ENCODE measurements at regions not wholly inside any gene's neighbourhood (a gene's known extent, or its start where the extent isn't known, plus 50 kb on each side); places are given as distances from the start of the nearest gene placed in this dataset.
"Not testable (repeated sequence)": the region's sequence is repeated elsewhere in the genome, so short reads cannot be mapped to it uniquely, and the experiment has no call there.

GRCh38 chr1:83270801-83271200 is 728.1 kb downstream of the TTLL7 start:
- ATAC-seq; intact Hi-C loops (cut with DNase I); DNase-seq (ENCODE audit: missing footprints): not testable (repeated sequence)

- intact Hi-C loops (cut with DNase I); ATAC-seq; DNase-seq (ENCODE audit: missing footprints): not testable (repeated sequence)
Measured at GRCh38 chr1:83263808-83264207, 735.1 kb downstream of the TTLL7 start.

GRCh38 chr1:83251687-83252086 is 747.2 kb downstream of the TTLL7 start:
- DNase-seq (ENCODE audit: missing footprints); intact Hi-C loops (cut with DNase I); ATAC-seq: not testable (repeated sequence)

- ATAC-seq; intact Hi-C loops (cut with DNase I); DNase-seq (ENCODE audit: missing footprints): not testable (repeated sequence)
Measured at GRCh38 chr1:83246780-83247179, 752.2 kb downstream of the TTLL7 start.

GRCh38 chr1:83244832-83245231 is 754.1 kb downstream of the TTLL7 start:
- intact Hi-C loops (cut with DNase I); ATAC-seq; DNase-seq (ENCODE audit: missing footprints): not testable (repeated sequence)

GRCh38 chr1:83239568-83239967 is 759.4 kb downstream of the TTLL7 start:
- ATAC-seq; intact Hi-C loops (cut with DNase I); DNase-seq (ENCODE audit: missing footprints): not testable (repeated sequence)

GRCh38 chr1:83238654-83239053 is 760.3 kb downstream of the TTLL7 start:
- intact Hi-C loops (cut with DNase I); ATAC-seq; DNase-seq (ENCODE audit: missing footprints): not testable (repeated sequence)

GRCh38 chr1:83219788-83220187 is 779.1 kb downstream of the TTLL7 start:
- ATAC-seq; intact Hi-C loops (cut with DNase I); DNase-seq (ENCODE audit: missing footprints): not testable (repeated sequence)

GRCh38 chr1:83218036-83218716 is 780.8 kb downstream of the TTLL7 start:
- ATAC-seq; intact Hi-C loops (cut with DNase I); DNase-seq (ENCODE audit: missing footprints): not testable (repeated sequence)

- DNase-seq (ENCODE audit: missing footprints); intact Hi-C loops (cut with DNase I); ATAC-seq: not testable (repeated sequence)
Measured at GRCh38 chr1:83214317-83214716, 784.6 kb downstream of the TTLL7 start.

GRCh38 chr1:83213648-83214047 is 785.3 kb downstream of the TTLL7 start:
- ATAC-seq; intact Hi-C loops (cut with DNase I); DNase-seq (ENCODE audit: missing footprints): not testable (repeated sequence)

- intact Hi-C loops (cut with DNase I); DNase-seq (ENCODE audit: missing footprints); ATAC-seq: not testable (repeated sequence)
Measured at GRCh38 chr1:83212033-83212432, 786.9 kb downstream of the TTLL7 start.

GRCh38 chr1:83208540-83208939 is 790.4 kb downstream of the TTLL7 start:
- ATAC-seq; DNase-seq (ENCODE audit: missing footprints); intact Hi-C loops (cut with DNase I): not testable (repeated sequence)

GRCh38 chr1:83194610-83195009 is 804.3 kb downstream of the TTLL7 start:
- ATAC-seq; intact Hi-C loops (cut with DNase I); DNase-seq (ENCODE audit: missing footprints): not testable (repeated sequence)

- intact Hi-C loops (cut with DNase I); DNase-seq (ENCODE audit: missing footprints); ATAC-seq: not testable (repeated sequence)
Measured at GRCh38 chr1:83182033-83182728, 816.8 kb downstream of the TTLL7 start.

GRCh38 chr1:83180621-83181020 is 818.3 kb downstream of the TTLL7 start:
- DNase-seq (ENCODE audit: missing footprints); ATAC-seq; intact Hi-C loops (cut with DNase I): not testable (repeated sequence)

GRCh38 chr1:83167634-83168033 is 831.3 kb downstream of the TTLL7 start:
- intact Hi-C loops (cut with DNase I); ATAC-seq: not testable (repeated sequence)
- peak; percentile 22 for DNase-seq (ENCODE audit: missing footprints)

GRCh38 chr1:83163879-83164475 is 835.0 kb downstream of the TTLL7 start:
- ATAC-seq; intact Hi-C loops (cut with DNase I): not testable (repeated sequence)
- DNase-seq (ENCODE audit: missing footprints): peak; percentile 30

GRCh38 chr1:83158924-83159323 is 840.0 kb downstream of the TTLL7 start:
- ATAC-seq; intact Hi-C loops (cut with DNase I): not testable (repeated sequence)

More at GRCh38 chr1:83158924-83159323, 840.0 kb downstream of the TTLL7 start:
- DNase-seq (ENCODE audit: missing footprints): not testable (repeated sequence)

Data from Right ventricle myocardium inferior (tissue), 1 donor.